ENCODE measurements at regions not wholly inside any gene's neighbourhood (a gene's known extent, or its start where the extent isn't known, plus 50 kb on each side); places are given as distances from the start of the nearest gene placed in this dataset.

- no peak for TF ChIP-seq ARID4B (CRISPR knock-in tag; IDR thresholded peaks at IDR 0.05; ENCODE audit: borderline replicate concordance)
- TF ChIP-seq MYBL2 (CRISPR knock-in tag; IDR thresholded peaks at IDR 0.05): no peak
- TF ChIP-seq NFATC4 (CRISPR knock-in tag; IDR thresholded peaks at IDR 0.05): no peak
Observed at GRCh38 chr1:173405281-173405680, 71.9 kb upstream of the PRDX6 start (continued).

DNA sequence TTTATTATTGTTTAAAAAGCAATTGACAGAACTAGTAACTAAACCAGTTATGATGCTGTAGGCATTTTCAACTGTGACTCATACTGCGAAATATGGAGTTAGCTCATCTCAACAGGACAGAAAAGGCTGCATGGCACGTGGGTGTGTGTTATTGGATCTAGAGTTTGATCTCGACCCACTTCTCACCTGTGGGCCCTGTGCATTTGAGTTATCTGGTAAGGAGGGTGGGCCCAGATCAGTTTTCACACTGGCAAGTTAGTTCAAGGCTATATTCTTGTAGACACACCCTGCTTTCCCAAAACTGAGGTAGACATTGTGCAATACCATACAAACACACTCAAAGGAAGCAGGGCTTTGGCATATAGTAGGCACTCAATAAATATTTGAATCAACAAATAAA is 71.3 kb upstream of the PRDX6 start:
- ChIA-PET CTCF (no interaction called here), POLR2A (no interaction called here)
- Mint-ChIP-seq H3K27ac (no peak overlapping the region), H3K9me3 (peaks cover 9% of the 10 kb centered on the region; the same call in 1 of the 2 replicates), H3K27me3 (ENCODE audit: low read depth) (no peaks in the 10 kb centered on the region; the same call in 1 of the 2 replicates), H3K4me1 (peaks cover 19% of the 10 kb centered on the region), H3K4me3 (no peak overlapping the region), H3K36me3 (no peaks in the 10 kb centered on the region)
- no peak for TF ChIP-seq ZNF121 (CRISPR knock-in tag; IDR thresholded peaks at IDR 0.05)
- no peak for TF ChIP-seq USF1 (CRISPR knock-in tag; IDR thresholded peaks at IDR 0.05)
- no peak for TF ChIP-seq GABPB1 (CRISPR knock-in tag; IDR thresholded peaks at IDR 0.05)
- ATAC-seq (no peak), DNase-seq (ENCODE audit: low spot score) (no peak)

DNA sequence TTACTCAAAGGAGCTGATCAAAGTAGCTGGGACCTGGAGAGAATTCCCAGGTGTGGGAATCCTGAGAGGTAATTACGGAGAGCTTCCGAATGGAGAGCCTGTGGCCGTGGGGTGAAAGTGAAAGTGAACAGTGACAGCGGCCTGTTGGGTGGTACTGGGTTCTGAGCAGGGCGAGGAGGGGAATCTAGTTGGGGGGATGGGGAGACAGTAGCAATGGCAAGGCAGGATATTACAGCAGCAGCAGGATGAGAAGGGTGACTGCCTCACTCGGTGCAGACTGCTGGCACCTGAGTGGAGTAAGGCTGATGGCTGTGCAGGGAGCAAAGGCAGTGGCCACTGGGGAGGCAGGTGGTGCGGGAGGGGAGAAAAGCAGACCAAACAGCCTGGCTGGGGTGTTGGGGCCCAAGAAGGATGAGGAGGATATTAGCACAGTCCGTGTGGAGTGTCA is 70.3 kb upstream of the PRDX6 start:
- Mint-ChIP-seq H3K27me3 (ENCODE audit: low read depth) (no peaks in the 10 kb centered on the region; the same call in 1 of the 2 replicates), H3K27ac (peak overlapping the region; percentile 28), H3K4me1 (peaks cover 11% of the 10 kb centered on the region), H3K36me3 (no peaks in the 10 kb centered on the region), H3K9me3 (peaks cover 9% of the 10 kb centered on the region; the same call in 1 of the 2 replicates), H3K4me3 (no peak overlapping the region)
- ATAC-seq (peak; percentile 65), DNase-seq (ENCODE audit: low spot score) (no peak)
- ChIA-PET CTCF (interaction anchor here (0.6 kb wide), 1 partner anchor 13 kb away, joined by 3 read pairs; no protein-coding TSS in a partner anchor), POLR2A (no interaction called here)
- TF ChIP-seq HMGXB4 (CRISPR knock-in tag; IDR thresholded peaks at IDR 0.05) (no peak), ATF2 (CRISPR knock-in tag; IDR thresholded peaks at IDR 0.05; ENCODE audit: borderline replicate concordance, low read depth) (no peak), ETV6 (CRISPR knock-in tag; IDR thresholded peaks at IDR 0.05) (no peak), NFATC4 (CRISPR knock-in tag; IDR thresholded peaks at IDR 0.05) (no peak), EMX1 (CRISPR knock-in tag; IDR thresholded peaks at IDR 0.05) (no peak), TP53 (CRISPR knock-in tag; IDR thresholded peaks at IDR 0.05) (no peak)
- TF ChIP-seq, protein P1, sequence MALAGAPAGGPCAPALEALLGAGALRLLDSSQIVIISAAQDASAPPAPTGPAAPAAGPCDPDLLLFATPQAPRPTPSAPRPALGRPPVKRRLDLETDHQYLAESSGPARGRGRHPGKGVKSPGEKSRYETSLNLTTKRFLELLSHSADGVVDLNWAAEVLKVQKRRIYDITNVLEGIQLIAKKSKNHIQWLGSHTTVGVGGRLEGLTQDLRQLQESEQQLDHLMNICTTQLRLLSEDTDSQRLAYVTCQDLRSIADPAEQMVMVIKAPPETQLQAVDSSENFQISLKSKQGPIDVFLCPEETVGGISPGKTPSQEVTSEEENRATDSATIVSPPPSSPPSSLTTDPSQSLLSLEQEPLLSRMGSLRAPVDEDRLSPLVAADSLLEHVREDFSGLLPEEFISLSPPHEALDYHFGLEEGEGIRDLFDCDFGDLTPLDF (CRISPR knock-in tag; IDR thresholded peaks at IDR 0.05): no peak
- TF ChIP-seq, protein P2, sequence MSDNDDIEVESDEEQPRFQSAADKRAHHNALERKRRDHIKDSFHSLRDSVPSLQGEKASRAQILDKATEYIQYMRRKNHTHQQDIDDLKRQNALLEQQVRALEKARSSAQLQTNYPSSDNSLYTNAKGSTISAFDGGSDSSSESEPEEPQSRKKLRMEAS (CRISPR knock-in tag; IDR thresholded peaks at IDR 0.05): no peak
- TF ChIP-seq, protein P3, sequence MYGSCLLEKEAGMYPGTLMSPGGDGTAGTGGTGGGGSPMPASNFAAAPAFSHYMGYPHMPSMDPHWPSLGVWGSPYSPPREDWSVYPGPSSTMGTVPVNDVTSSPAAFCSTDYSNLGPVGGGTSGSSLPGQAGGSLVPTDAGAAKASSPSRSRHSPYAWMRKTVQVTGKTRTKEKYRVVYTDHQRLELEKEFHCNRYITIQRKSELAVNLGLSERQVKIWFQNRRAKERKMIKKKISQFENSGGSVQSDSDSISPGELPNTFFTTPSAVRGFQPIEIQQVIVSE (CRISPR knock-in tag; IDR thresholded peaks at IDR 0.05; ENCODE audit: borderline replicate concordance): no peak

All from WTC11 (cell line).